ENCODE measurements at regions not wholly inside any gene's neighbourhood (a gene's known extent, or its start where the extent isn't known, plus 50 kb on each side); places are given as distances from the start of the nearest gene placed in this dataset.

DNA sequence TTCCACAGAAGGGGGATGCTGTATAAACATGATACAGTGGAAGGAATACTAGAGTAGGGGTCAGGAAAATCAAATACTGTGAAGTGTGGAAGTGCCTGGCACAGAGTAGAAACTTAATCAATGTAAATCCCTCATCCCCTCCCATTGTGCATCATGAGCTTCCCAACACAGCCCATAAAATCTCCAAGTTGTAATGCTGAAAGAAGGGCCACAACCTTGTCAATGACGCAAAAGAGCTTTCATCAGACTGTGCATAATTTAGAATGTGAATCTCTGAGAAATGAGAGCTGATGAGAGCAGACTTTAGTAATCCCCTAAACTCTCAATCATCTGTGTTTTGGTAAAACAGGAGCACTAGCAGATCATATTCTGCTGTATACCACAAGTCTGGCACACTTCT is 105.2 kb upstream of the IMMP2L start:
- TF ChIP-seq, protein P1, sequence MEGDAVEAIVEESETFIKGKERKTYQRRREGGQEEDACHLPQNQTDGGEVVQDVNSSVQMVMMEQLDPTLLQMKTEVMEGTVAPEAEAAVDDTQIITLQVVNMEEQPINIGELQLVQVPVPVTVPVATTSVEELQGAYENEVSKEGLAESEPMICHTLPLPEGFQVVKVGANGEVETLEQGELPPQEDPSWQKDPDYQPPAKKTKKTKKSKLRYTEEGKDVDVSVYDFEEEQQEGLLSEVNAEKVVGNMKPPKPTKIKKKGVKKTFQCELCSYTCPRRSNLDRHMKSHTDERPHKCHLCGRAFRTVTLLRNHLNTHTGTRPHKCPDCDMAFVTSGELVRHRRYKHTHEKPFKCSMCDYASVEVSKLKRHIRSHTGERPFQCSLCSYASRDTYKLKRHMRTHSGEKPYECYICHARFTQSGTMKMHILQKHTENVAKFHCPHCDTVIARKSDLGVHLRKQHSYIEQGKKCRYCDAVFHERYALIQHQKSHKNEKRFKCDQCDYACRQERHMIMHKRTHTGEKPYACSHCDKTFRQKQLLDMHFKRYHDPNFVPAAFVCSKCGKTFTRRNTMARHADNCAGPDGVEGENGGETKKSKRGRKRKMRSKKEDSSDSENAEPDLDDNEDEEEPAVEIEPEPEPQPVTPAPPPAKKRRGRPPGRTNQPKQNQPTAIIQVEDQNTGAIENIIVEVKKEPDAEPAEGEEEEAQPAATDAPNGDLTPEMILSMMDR (IDR thresholded peaks at IDR 0.05): no peak
- TF ChIP-seq POLR2A (IDR thresholded peaks at IDR 0.05) (no peak), POLR2AphosphoS5 (IDR thresholded peaks at IDR 0.05) (no peak)
